Stimulated activated naive CD4-positive, alpha-beta T cell (primary cell): ENCODE measurements at regions not wholly inside any gene's neighbourhood (a gene's known extent, or its start where the extent isn't known, plus 50 kb on each side); places are given as distances from the start of the nearest gene placed in this dataset.

Experiments used
- DNase-seq, 6 experiments: peaks; one replicate each; lab custom pipeline; 2025; lab: John Stamatoyannopoulos, UW

DNA sequence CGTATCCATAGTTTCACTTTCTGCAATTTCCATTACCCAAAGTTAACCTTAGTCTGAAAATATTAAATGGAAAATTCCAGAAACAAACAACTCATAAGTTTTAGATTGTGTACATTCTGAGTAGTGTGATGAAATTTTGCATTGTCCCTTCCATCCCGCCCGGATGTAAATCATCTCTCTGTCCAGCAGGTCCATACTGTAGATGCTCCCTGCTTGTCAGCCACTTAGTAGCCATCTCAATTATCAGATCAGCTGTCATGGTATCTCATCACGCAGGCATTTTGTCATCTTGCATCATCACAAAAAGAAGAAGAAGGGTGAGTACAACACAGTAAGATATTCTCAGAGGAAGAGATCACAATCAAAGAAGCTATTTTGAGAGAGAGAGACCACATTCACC is 185.0 kb upstream of the STK17B start:
- DNase-seq, result no peak

DNA sequence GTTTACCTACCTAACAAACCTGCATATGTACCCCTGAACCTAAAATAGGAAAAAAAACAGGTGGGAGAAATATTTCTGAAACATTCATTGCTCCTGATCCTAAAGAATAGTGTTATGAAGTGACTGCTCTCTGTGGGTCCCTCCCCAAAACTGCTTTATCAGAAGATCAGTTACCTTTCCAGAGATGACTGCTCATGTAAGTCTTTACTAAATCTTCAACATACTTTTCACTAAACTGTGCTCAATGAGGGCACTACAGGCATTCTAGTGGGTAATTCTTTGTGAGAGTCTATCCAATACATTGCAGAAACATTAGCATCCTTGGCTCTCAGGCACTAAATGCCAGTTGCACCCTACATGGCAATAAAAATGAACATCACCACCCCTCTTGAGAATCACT is 189.3 kb upstream of the STK17B start:
- DNase-seq, result no peak

DNA sequence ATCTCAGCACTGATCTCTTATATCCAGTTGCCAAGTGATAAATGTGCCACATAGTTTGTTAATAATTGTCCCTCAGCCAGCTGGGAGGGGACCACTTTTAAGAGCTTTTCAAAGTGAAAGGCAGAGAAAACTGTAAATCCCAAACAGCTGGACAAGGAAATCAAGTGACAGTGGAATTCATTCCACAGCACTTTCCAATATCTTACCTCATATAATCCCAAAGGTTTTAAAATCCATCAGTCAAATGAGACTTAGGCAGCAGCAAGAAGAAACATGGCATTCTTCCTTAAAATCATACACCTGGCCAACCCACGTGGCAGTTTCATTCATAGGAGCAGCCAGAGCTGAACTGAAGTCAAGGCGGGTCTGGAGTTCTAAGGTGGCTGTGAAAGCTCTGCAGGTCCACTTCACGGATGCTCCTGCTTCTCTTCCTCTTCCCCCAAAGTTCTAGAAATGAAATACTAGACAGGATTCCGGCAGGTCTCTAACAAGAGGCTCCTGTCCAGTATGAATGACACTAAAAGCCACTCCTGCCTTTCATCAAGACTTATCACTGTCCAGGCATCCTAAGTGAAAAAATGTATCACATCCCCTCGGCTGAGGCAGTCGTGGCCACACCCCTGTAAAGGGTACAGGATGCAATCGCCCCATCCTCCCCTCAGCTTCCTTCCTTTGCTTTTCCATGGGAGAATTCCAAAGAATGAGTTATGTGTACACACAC is 190.4 kb upstream of the STK17B start:
- no peak for DNase-seq

DNA sequence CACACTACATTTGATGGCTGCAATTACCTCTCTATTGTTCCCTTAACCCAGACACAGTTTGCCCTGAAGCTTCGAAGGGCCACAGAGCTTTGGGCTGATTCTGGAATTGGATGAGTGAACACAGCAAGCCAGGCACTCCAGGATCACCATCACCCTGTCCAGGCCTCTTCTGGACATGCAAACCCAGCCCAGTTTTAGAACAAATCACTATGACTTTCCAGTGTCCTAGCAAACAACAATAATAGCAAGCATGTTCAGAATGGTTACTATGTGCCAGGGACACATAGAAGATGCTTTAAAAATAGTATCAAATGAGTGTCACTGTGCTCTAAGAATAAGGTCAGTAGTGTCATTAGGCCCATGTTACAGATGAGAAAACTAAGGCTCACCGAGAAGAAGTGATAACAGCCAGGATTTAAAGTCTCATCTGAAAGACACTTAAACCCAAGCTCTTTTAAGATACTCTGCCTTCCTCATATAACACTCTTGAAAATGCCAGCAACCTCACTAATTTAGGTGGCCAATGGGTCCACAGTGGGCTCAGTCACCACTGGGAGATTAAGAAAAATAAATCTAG is 191.7 kb upstream of the STK17B start:
- no peak for DNase-seq

DNA sequence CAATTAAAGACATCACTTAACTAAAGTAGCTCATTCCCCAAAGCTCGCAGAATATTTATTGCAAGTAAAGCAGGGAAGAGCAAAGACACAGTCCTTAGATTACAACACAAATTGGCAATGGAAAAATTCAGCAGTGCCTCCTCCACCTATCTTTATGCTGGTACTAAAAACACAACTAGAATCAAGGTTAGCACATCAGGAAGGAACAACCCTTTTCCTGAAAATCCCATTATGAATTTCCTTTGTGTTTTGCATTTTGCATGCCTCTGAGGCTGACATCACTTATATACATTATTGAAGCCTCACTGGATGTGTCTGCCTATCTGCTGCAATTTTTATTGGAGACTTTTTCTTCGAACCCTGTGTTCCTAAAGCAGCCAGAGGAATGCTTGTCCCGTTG is 193.8 kb upstream of the STK17B start:
- DNase-seq, result no peak

DNA sequence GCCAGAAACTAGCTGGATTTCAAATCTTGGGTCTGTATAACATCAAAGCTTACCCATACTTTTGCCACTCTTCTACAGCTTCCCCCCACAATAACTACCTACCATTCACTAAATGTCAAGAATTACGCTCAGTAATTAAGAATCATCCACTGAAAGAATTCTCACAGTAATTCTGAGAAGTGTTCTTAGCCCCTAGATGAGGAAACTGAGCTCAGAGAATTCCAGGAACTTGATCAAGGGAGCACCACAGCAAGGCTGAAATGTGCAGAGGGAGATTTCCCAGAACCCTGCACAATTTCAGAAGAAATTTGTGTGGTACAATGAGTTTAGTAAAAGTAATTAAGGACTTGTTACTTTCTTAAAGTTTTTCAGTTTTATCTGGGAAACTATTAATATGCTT is 194.5 kb upstream of the STK17B start:
- no peak for DNase-seq

DNA sequence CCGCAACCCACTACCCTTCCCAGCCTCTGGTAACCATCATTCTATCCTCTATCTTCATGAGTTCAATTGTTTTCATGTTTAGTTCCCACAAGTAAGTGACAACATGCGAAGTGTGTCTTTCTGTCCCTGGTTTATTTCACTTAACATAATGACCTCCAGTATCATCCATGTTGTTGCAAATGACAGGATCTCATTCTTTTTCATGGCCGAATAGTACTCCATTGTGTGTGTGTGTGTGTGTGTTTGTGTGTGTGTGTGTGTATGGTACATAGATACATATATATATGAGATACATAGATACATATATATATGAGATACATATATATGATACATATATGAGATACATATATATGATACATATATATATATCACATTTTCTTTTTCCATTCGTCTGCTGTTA is 196.3 kb upstream of the STK17B start:
- DNase-seq, result no peak

DNA sequence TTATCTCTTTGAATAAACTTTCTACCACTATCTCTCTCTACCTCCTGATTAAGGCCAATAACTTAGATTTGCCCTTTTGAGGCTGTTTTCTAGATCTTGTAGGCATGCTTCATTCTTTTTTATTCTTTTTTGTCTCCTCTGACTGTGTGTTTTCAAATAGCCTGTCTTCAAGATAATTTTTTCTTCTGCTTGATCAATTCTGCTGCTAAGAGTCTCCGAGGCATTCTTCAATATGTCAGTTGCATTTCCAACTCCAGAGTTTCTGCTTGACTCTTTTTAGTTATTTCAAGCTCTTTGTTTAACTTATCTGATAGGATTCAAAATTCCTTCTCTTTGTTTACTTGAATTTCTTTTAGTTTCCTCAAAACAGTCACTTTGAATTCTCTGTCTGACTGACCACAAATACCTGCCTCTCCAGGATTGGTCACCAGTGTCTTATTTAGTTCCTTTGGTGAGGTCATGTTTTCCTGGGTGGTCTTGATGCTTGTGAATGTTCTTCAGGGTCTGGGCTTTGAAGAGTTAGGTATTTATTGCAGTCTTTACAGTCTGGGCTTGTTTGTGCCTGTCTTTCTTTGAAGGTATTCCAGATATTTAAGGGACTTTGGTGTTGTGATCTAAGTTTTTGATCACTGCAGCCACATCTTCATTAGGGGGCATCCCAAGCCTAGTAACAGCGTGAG is 197.3 kb upstream of the STK17B start:
- DNase-seq, result no peak

DNA sequence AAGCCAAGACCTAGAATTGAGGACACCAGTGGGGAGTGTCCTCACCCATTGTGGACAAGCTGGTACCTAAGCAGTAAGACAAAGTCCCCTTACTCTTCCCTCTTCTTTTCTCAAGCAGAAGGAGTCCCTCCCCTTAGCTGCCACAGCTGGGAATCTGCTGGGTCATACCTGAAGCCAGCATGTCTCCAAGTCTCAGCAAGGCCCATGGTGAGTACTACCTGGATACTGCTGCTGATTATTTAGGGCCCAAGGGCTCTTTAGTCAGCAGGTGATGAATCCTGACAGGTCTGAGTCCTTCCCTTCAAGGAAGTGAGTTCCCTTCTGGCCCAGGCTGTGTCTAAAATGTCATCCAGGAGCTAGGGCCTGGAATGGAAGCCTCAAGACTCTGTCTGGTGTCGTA is 198.6 kb upstream of the STK17B start:
- DNase-seq, result no peak

DNA sequence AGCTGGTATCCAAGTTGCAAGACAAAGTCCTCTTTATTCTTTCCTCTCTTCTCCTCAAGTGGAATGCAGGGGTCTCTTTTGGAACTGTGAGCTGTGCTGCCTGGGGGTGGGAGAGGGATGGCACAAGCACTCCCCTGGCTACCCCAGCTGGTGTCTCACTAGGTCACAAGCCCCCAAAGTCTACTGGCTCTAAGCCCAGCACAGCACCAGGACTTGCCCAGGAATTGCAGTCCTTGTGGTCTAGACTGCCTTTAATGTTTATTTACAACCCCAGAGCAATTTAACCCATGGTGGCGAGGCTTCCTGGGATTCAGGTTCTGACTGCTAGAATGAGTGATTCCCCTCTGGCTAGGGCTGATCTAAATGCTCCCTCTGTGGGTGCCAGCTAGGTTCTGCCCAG is 199.0 kb upstream of the STK17B start:
- no peak for DNase-seq

DNA sequence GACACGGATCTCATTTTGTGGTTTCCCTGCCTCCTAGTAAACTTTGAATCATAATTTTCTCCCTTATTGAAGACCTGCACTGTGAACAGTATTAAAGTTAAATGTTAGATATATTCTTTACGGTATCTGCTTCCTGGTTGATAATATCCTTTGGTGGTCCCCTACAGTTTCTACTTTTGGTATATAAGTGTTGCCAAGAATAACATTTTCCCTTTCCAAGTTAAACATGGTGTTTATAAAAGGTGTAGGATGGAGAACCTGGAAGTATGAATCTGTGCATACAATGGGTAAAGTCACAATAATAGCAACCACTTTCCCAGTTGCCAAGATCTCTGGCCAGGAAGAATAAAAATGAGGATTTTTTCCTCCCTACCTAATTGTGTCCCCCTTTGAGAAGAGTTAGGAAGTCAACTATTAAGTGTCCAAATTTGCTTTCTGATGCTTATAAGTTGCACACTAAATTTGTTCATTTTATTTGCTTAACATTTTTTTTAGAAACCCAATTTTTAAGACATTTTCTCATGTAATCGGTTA is 201.0 kb upstream of the STK17B start:
- no peak for DNase-seq

DNA sequence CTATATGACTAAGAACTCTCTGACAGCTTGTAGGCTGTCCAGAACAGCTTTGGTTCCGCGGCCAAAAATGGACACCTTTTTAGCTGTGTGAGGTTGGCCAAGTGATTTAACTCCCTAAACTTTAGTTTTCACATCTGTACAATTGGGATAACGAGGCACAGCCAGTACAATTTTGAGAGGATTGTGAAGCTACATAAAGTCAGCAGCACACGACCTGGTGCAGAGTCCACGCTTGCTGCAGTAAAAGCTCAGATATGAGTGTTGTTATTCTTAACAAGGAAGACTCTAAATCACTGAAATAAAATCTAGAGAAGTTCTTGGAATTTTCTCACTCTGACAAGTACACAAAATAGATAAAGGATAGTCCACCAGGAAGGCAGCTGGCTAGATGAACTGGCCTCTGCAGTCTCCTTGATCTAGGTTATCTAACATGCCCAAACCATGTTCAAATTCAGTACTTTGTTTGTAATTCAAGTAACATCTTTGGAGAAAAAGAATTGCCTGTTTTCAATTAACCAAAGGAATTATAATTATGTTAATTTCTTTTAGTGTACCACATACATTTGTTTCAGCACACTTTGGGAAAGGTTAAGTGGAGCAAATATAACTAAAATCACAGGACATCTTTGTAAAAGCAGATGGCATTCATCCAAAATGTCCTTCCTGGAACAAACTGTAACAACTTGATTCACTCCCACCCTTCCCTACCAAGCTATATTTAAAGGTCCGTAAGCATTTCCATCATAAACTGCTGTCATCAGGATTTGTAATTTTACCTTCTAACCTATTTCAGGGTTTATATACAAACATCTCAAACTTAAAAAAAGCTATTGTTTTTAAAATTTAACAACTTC is 201.7 kb upstream of the STK17B start:
- no peak for DNase-seq

DNA sequence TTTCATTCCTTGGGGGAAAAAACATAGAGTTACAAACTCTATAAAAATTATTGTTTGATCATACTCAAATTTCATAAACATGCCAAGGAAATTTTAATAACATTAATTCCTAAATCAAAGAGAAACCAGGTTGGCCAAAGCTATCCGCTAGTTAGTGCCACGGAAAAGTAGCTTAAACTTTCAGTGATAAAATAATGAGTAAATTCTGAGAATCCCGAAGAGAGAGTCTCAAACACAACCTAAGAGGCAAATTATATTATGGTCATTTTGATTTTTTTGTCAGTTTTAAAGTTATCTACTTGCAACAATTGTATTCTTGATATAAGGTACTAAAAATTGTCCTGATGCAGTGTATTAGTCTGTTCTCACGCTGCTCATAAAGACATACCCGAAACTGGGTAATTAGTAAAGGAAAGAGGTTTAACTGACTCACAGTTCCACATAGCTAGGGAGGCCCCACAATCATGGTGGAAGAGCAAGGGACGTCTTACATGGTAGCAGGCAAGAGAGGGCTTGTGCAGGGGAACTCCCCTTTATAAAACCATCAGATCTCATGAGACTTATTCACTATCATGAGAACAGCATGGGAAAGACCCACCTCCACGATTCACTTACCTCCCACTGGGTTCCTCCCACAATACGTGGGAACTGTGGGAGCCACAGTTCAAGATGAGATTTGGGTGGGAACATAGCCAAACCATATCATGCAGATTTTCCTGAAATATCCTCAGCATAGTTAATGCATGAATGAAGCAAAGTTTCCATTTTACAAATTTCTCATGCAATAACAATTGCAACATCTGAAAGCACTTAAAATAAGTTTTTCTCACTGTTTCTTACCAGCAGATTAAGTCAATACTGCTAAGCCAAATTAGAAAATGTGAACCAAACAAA is 205.9 kb upstream of the STK17B start:
- no peak for DNase-seq

DNA sequence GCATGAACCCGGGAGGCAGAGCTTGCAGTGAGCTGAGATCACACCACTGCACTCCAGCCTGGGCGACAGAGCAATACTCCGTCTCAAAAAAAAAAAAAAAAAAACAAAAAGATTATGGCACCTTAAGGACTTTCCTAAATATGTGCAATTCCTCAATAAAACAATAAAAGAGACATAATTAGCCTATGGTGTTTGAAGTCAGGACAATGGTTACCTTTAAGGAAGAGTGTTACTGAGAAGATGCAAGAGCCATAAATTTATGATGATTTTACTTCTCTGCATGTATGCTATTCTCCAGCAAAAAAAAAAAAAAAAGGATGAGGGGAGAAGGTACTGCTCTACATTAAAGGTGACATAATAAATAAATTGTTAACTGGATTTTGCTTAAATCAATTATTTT is 208.2 kb upstream of the STK17B start:
- DNase-seq, result no peak

DNA sequence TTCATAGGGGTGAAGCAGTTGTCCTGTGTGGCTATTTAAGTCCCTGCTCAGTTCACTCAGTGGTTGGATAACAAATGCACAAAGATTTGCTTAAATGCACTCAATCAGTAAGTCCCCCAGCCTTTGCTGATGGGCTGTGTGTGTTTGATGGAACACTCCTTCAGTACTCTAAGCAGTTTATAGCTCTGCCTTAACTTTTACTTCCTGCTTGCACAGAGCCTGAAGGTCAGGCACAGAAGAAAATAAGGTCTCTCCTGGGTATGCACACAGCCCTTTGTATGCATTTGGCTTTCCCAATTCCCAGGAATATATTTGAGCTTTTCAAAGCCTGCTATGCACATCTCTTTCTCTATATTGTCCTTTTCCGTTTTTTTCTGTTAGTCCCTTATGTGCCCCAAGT is 208.7 kb upstream of the STK17B start:
- DNase-seq, result no peak

DNA sequence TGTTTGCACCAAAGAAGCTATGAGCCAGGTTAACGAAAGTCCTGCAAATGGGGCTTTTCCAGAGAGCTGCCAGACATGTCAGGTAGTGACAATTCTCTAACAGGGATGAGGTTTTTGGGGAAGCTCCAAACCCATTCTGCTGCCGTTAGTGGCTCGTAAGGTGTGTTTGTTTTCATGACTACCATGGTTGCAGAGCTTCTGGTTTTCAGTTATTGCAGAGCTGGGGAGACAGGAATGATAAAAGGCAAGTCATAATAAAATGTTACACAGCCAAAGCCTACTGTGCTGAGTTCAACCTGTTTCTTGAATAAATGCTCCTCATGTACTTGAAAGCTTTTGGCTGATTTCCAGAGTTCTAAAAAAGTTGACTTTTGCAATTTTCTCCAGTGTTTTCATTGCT is 209.2 kb upstream of the STK17B start:
- no peak for DNase-seq

DNA sequence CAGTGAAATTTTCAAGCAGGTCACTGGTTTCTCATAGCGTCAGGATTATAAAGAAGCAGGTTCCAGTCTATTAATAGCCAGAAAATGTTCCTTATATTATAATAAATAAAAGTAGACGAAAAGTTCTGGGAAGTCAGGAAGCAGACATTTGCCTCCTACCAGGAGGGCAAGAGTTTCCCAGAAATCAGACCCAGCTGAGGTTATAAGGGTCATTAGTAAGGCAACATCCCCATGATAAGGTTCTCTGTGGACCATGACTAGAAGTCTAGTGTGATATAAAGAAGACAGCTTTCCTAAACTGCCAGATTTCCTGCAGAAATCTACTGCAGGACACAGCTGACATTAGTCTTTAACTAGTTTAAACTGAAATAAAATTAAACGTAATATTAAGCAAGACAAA is 210.1 kb upstream of the STK17B start:
- DNase-seq, result no peak

DNA sequence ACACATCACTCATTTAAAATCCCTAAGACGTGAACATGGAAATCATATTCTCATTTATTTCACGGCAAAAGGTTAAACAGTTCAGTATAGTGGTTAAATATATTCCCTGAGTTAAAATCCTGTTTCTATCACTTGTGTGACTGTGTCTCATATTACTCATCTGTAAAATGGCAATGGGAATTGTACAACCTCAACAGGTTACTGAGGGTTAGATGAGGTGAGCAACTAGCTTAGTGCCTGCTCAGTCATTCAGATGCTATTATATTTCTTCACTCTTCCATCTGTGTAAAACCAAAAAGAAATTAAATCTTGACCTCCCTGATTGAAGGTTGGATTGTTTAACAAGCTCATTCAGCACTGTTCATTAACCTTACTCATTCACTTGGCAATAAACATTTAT is 212.4 kb upstream of the STK17B start:
- no peak for DNase-seq

DNA sequence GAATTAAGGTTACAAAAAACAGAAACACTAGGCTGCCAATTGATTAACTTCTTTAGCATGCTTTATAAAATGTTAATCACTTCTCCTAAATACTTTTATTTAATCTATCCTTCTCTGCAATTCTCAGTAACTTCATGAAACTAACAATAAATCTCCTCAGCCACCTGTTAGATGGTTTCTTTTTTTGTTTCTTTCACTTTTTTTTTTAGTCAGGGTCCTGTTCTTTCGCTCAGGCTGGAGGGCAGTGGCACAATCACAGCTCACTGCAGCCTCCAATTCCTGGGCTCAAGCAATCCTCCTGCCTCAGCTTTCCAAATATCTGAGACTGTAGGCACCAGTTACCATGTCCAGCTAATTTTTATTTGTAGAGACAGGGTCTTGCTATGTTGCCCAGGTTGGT is 213.4 kb upstream of the STK17B start:
- no peak for DNase-seq

DNA sequence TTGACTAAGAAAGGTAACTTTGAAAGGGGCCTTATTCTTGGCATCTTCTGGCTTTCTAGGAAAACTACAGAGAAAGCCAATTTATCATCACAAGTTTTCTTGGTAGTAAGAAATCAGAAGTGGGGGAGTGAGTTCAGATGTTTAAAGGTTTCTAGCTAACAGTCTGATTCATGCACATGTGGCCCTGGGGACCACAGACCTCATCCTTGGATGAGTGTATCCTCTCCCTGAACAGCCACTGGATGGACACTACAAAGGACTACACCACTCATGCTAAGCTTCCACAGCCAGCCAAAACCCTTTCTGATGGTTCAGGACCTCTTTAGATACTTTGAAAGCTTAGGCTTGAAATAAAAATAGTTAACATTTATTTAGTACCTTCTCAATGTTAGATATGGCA is 218.3 kb upstream of the STK17B start:
- no peak for DNase-seq
